H1 (cell line): ENCODE measurements at regions not wholly inside any gene's neighbourhood (a gene's known extent, or its start where the extent isn't known, plus 50 kb on each side); places are given as distances from the start of the nearest gene placed in this dataset.
A peak's percentile ranks its signal among the peaks of the same experiment; 100 is the strongest.

Experiments used
- CTCF ChIA-PET: fragments of 300-600 bp; sonication (Branson Sonifier 250); formaldehyde crosslinking; loops from one replicate; lab custom pipeline; 2021; ENCODE audit not compliant: partially characterized antibody; lab: Charles Lee
- POLR2A ChIA-PET: fragments of 300-600 bp; sonication (Branson Sonifier 250); formaldehyde crosslinking; loops from one replicate; lab custom pipeline; 2021; ENCODE audit warnings: inconsistent platforms; ENCODE audit not compliant: partially characterized antibody; lab: Charles Lee
- DNase-seq, 2 experiments: peaks; one replicate each; pipeline versions ENCODE4 v3.0.0 to v3.0.0-alpha.2; 2010 to 2022; ENCODE audit warnings: low spot score in 2 of 2, low read depth in 1 of 2, mixed read lengths in 1 of 2
- FAIRE-seq: peaks from 2 replicates; lab custom pipeline; 2011; peaks lifted over from hg19 to GRCh38; lab: Jason Lieb, UNC
- H2AFZ ChIP-seq: 2 replicates; pipeline ENCODE4 v1.8.1; 2012; ENCODE audit warnings: low read length, inconsistent platforms
- H2AK5ac ChIP-seq: 2 replicates; pipeline ENCODE4 v1.6.1; 2013; ENCODE audit warnings: low read depth, low read length
- H2BK120ac ChIP-seq: replicated peaks from 2 replicates; pipeline ENCODE3; 2013; ENCODE audit warnings: low read depth, low read length, inconsistent platforms
- H2BK12ac ChIP-seq: 2 replicates; pipeline ENCODE4 v1.6.1; 2013; ENCODE audit warnings: low read depth, low read length
- H2BK15ac ChIP-seq: 2 replicates; pipeline ENCODE4 v1.6.1; 2013; ENCODE audit warnings: low read length
- H2BK20ac ChIP-seq: 2 replicates; pipeline ENCODE4 v1.6.1; 2013; ENCODE audit warnings: low read length
- H2BK5ac ChIP-seq: 2 replicates; pipeline ENCODE4 v1.6.1; 2013; ENCODE audit warnings: low read depth, low read length
- H3K14ac ChIP-seq: 2 replicates; pipeline ENCODE4 v1.6.1; 2013; ENCODE audit warnings: inconsistent platforms; ENCODE audit not compliant: insufficient read length
- H3K18ac ChIP-seq: 2 replicates; pipeline ENCODE4 v1.6.1; 2013; ENCODE audit warnings: low read length; ENCODE audit errors: extremely low read depth
- H3K23ac ChIP-seq: 2 replicates; pipeline ENCODE4 v1.6.1; 2013; ENCODE audit warnings: inconsistent platforms; ENCODE audit not compliant: insufficient read length
- H3K23me2 ChIP-seq: 2 replicates; pipeline ENCODE4 v1.6.1; 2013; ENCODE audit warnings: low read depth, low read length
- H3K27ac ChIP-seq: 2 replicates; pipeline ENCODE4 v1.6.1; 2011; ENCODE audit warnings: low read depth, low read length, inconsistent platforms
- H3K27me3 ChIP-seq, 4 experiments: replicated peaks in 1 of 4; 1 replicate in 1 of 4; 2 replicates in 3 of 4; pipeline versions ENCODE4 v1.6.1 to v1.8.1; 2011 to 2013; ENCODE audit warnings: low read length in 3 of 4, mild to moderate bottlenecking in 3 of 4, inconsistent platforms in 2 of 4, mixed read lengths in 2 of 4, moderate library complexity in 1 of 4; ENCODE audit not compliant: control insufficient read depth in 3 of 4, insufficient read depth in 3 of 4; ENCODE audit errors: extremely low read depth in 1 of 4
- H3K36me3 ChIP-seq, 4 experiments: 2 replicates each; pipeline versions ENCODE4 v1.6.1 to v1.8.1; 2011 to 2013; ENCODE audit warnings: mild to moderate bottlenecking in 4 of 4, low read length in 3 of 4, moderate library complexity in 2 of 4, control low read depth in 1 of 4, inconsistent platforms in 1 of 4; ENCODE audit not compliant: insufficient read depth in 4 of 4, control insufficient read depth in 2 of 4
- H3K4ac ChIP-seq: replicated peaks from 2 replicates; pipeline ENCODE3; 2013; ENCODE audit warnings: low read length, low read depth, mixed read lengths, inconsistent platforms; ENCODE audit not compliant: insufficient read length
- H3K4me1 ChIP-seq, 4 experiments: replicated peaks in 1 of 4; 1 replicate in 1 of 4; 2 replicates in 3 of 4; pipeline versions ENCODE4 v1.6.1 to v1.8.1; 2011 to 2013; ENCODE audit warnings: low read length in 3 of 4, inconsistent platforms in 2 of 4, mixed read lengths in 1 of 4; ENCODE audit not compliant: insufficient read depth in 4 of 4, control insufficient read depth in 3 of 4
- H3K4me2 ChIP-seq, 2 experiments: 2 replicates each; pipeline versions ENCODE4 v1.6.1 to v1.8.1; 2011 to 2013; ENCODE audit warnings: low read depth in 2 of 2, low read length in 2 of 2, control low read depth in 1 of 2, inconsistent platforms in 1 of 2, mild to moderate bottlenecking in 1 of 2; ENCODE audit not compliant: insufficient read depth in 1 of 2
- H3K4me3 ChIP-seq, 4 experiments: fragments of 200-600, 300-600 bp in 1 of 4; sonication (generic), shearing (Covaris generic), sonication (Bioruptor Twin) in 1 of 4; 2 replicates each; pipeline versions ENCODE4 v1.5.1 to v1.8.1; 2011 to 2016; ENCODE audit warnings: low read length in 4 of 4, low read depth in 3 of 4, control low read depth in 2 of 4, inconsistent platforms in 2 of 4, mild to moderate bottlenecking in 2 of 4, mixed read lengths in 1 of 4, moderate library complexity in 1 of 4; ENCODE audit not compliant: insufficient read depth in 2 of 4; ENCODE audit errors: extremely low read depth in 1 of 4
- H3K56ac ChIP-seq: replicated peaks from 2 replicates; pipeline ENCODE3; 2013; ENCODE audit warnings: low read depth, mild to moderate bottlenecking, mixed read lengths, low read length, inconsistent platforms; ENCODE audit not compliant: insufficient read length
- H3K79me1 ChIP-seq: 2 replicates; pipeline ENCODE4 v1.6.1; 2013; ENCODE audit warnings: low read depth, low read length, control low read depth
- H3K79me2 ChIP-seq, 2 experiments: 2 replicates each; pipeline versions ENCODE4 v1.6.1 to v1.8.1; 2012 to 2013; ENCODE audit warnings: low read length in 2 of 2, mild to moderate bottlenecking in 2 of 2, inconsistent platforms in 1 of 2; ENCODE audit not compliant: insufficient read depth in 2 of 2, control insufficient read depth in 1 of 2
- H3K9ac ChIP-seq, 4 experiments: replicated peaks in 1 of 4; 1 replicate in 1 of 4; 2 replicates in 3 of 4; pipeline versions ENCODE4 v1.6.1 to v1.8.1; 2011 to 2013; ENCODE audit warnings: low read depth in 3 of 4, low read length in 3 of 4, control low read depth in 2 of 4, mild to moderate bottlenecking in 2 of 4, moderate library complexity in 2 of 4, inconsistent platforms in 1 of 4; ENCODE audit errors: extremely low read depth in 1 of 4
- H3K9me3 ChIP-seq, 2 experiments: 2 replicates each; pipeline versions ENCODE4 v1.6.1 to v1.8.1; 2012 to 2013; ENCODE audit warnings: mild to moderate bottlenecking in 2 of 2, moderate library complexity in 2 of 2, control low read depth in 1 of 2, inconsistent platforms in 1 of 2, low read depth in 1 of 2, low read length in 1 of 2, mixed read lengths in 1 of 2; ENCODE audit not compliant: insufficient read depth in 2 of 2
- H4K20me1 ChIP-seq, 2 experiments: replicated peaks in 1 of 2; 2 replicates each; pipeline versions ENCODE3 to v1.8.1; 2011 to 2013; ENCODE audit warnings: inconsistent platforms in 2 of 2, low read length in 2 of 2, mild to moderate bottlenecking in 1 of 2; ENCODE audit not compliant: insufficient read depth in 2 of 2, control insufficient read depth in 1 of 2
- H4K5ac ChIP-seq: 2 replicates; pipeline ENCODE4 v1.6.1; 2013; ENCODE audit warnings: low read length, low read depth, mixed read lengths, inconsistent platforms; ENCODE audit not compliant: insufficient read length
- H4K8ac ChIP-seq: 2 replicates; pipeline ENCODE4 v1.8.0; 2013; ENCODE audit warnings: mild to moderate bottlenecking, moderate library complexity, low read length, inconsistent platforms; ENCODE audit not compliant: insufficient read depth; ENCODE audit errors: extremely low read depth
- H4K91ac ChIP-seq: replicated peaks from 2 replicates; pipeline ENCODE3; 2013; ENCODE audit warnings: low read length, mixed read lengths, inconsistent platforms; ENCODE audit not compliant: insufficient read length
- BCL11A ChIP-seq, 2 experiments: IDR thresholded peaks; one replicate each; pipeline ENCODE4 v1.6.1; 2011; ENCODE audit warnings: low read depth in 2 of 2, low read length in 2 of 2, mild to moderate bottlenecking in 2 of 2
- GTF2F1 ChIP-seq: IDR thresholded peaks from 2 replicates; pipeline ENCODE4 v1.6.1; 2012; ENCODE audit warnings: low read depth, low read length, improper control_type of control experiment, borderline replicate concordance
- WGBS, 2 experiments: shearing (Covaris generic) in 1 of 2; methylation state at CpG; one replicate each; pipeline versions ENCODE4 v1.1.6 to v1.1.7; 2013 to 2015; ENCODE audit warnings: low lambda C conversion rate in 2 of 2, mixed read lengths in 2 of 2, inconsistent platforms in 1 of 2, low coverage in 1 of 2, missing lambda C conversion rate in 1 of 2; ENCODE audit not compliant: insufficient replicate concordance in 2 of 2, insufficient coverage in 1 of 2, insufficient read length in 1 of 2; ENCODE audit errors: extremely low coverage in 1 of 2, missing lambda C conversion rate in 1 of 2; 5-methylcytosine and 5-hydroxymethylcytosine counted together

DNA sequence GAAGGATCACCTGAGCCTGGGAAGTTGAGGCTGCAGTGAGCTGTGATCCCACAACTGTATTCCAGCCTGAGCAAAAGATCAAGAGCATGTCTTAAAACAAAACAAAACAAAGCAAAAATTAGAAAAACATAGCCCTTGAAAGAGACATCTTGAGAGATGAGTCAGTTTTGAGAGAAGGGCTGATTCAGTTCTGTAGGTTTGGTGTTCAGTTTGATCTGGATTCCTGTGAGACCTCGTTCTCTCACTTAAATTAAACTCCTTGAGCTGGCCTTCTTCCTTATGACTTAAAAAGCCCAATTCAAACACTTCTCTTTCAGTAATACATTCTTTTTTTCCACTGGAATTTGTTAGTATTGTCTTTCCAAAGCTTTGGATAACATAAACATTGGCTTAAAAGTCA lies 164.2 kb downstream of the NRIP1 start:
- Histone ChIP-seq H2BK20ac (no peak overlapping the region), H2BK15ac (no peak overlapping the region), H3K27ac (no peak overlapping the region), H3K4me1 (no peaks in the 10 kb centered on the region), H3K56ac (no peak overlapping the region), H2AFZ (0 out of 2 replicates have a peak overlapping the region, but pooled peaks have one; percentile 55), H3K23me2 (no peaks in the 10 kb centered on the region), H4K8ac (no peak overlapping the region), H3K9ac (no peak overlapping the region), H2BK12ac (no peak overlapping the region), H2BK5ac (no peak overlapping the region), H4K91ac (no peak overlapping the region), H2AK5ac (no peak overlapping the region), H3K27me3 (no peaks in the 10 kb centered on the region), H3K4me2 (no peak overlapping the region), H3K4ac (no peak overlapping the region), H4K5ac (no peak overlapping the region), H3K9me3 (no peaks in the 10 kb centered on the region), H3K79me2 (no peaks in the 10 kb centered on the region), H3K36me3 (no peaks in the 10 kb centered on the region), H3K14ac (no peak overlapping the region), H3K18ac (no peak overlapping the region), H4K20me1 (no peaks in the 10 kb centered on the region), H3K79me1 (no peaks in the 10 kb centered on the region), H3K23ac (no peak overlapping the region), H2BK120ac (no peak overlapping the region), H3K4me3 (no peak overlapping the region)
- FAIRE-seq: no peak
- TF ChIP-seq GTF2F1 (no peak), BCL11A (IDR thresholded peaks at IDR 0.05; ENCODE audit: low read depth in 2 of 2, low read length in 2 of 2) (no peak)
- WGBS, 2 experiments: 87% methylated on average over 1 of the region's 1 CpG; no CpG with 5 or more reads in 1 of the 2 experiments
- CTCF ChIA-PET: no interaction called here
- POLR2A ChIA-PET: no interaction called here
- no peak for DNase-seq
